HL-60 (cell line): ENCODE measurements at regions not wholly inside any gene's neighbourhood (a gene's known extent, or its start where the extent isn't known, plus 50 kb on each side); places are given as distances from the start of the nearest gene placed in this dataset.

ENCODE experiments used
- CTCF ChIP-seq: IDR thresholded peaks from one replicate; pipeline ENCODE4 v1.5.1; 2011; ENCODE audit warnings: low read length, control low read depth, inconsistent platforms; ENCODE audit not compliant: insufficient read depth
- GABPA ChIP-seq: IDR thresholded peaks from 2 replicates; pipeline ENCODE4 v1.6.1; 2012; ENCODE audit warnings: low read depth
- POLR2AphosphoS5 ChIP-seq: IDR thresholded peaks from 2 replicates; pipeline ENCODE4 v1.6.1; 2012; ENCODE audit warnings: low read depth
- REST ChIP-seq: IDR thresholded peaks from 2 replicates; pipeline ENCODE4 v1.6.1; 2012; ENCODE audit warnings: low read depth; ENCODE audit not compliant: insufficient replicate concordance

GRCh38 chr10:121325490-121326231, 272.6 kb downstream of the FGFR2 start:
- no peak for TF ChIP-seq CTCF
- no peak for TF ChIP-seq REST
- TF ChIP-seq POLR2AphosphoS5 = no peak
- TF ChIP-seq GABPA = no peak
